GM06990 (cell line): ENCODE measurements at regions not wholly inside any gene's neighbourhood (a gene's known extent, or its start where the extent isn't known, plus 50 kb on each side); places are given as distances from the start of the nearest gene placed in this dataset.

Source experiments
- DNase-seq: peaks from one replicate; pipeline ENCODE4 v3.0.0-alpha.2; 2011; ENCODE audit not compliant: insufficient read length; ENCODE audit errors: extremely low read depth
- H3K27me3 ChIP-seq: replicated peaks from 2 replicates; pipeline ENCODE4 v1.6.0; 2011; ENCODE audit warnings: low read length; ENCODE audit not compliant: control insufficient read depth, insufficient read depth
- H3K36me3 ChIP-seq: 2 replicates; pipeline ENCODE4 v1.5.1; 2011; ENCODE audit warnings: low read length; ENCODE audit not compliant: control insufficient read depth, insufficient read depth
- H3K4me3 ChIP-seq: replicated peaks from 2 replicates; pipeline ENCODE4 v1.5.1; 2011; ENCODE audit warnings: low read depth, mild to moderate bottlenecking, control low read depth, low read length
- CTCF ChIP-seq: IDR thresholded peaks from 2 replicates; pipeline ENCODE4 v1.5.1; 2011; ENCODE audit warnings: low read length, control low read depth, mild to moderate bottlenecking, inconsistent platforms; ENCODE audit not compliant: insufficient read depth, poor library complexity, severe bottlenecking

DNA sequence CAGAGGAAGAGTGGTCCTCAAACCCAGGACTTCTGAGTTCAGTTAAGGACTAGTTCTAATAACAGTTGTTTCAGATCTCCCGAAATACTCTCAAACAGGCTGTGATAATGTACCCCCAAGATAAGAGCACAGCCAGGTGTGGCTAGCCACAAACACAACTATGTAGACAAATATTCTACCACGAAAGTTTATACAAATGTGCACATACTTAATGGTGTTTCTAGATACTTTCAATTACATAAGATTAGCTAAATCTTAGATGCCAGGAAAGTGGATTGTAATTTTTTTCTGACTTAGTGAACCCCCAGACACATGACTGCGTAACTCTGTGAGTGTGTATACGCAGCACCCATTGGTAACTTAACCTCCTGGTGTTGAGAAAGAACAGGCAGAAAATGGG lies 270.0 kb downstream of the USP25 start:
- DNase-seq, result no peak
- Histone ChIP-seq H3K4me3 (no peak overlapping the region), H3K36me3 (no peaks in the 10 kb centered on the region), H3K27me3 (no peaks in the 10 kb centered on the region)
- no peak for TF ChIP-seq CTCF

GRCh38 chr21:16002874-16003466 lies 273.2 kb downstream of the USP25 start:
- no peak for TF ChIP-seq CTCF
- no peaks in the 10 kb centered on the region for H3K36me3 ChIP-seq
- no peak for DNase-seq
- H3K4me3 ChIP-seq, result no peak overlapping the region
- no peaks in the 10 kb centered on the region for H3K27me3 ChIP-seq

DNA sequence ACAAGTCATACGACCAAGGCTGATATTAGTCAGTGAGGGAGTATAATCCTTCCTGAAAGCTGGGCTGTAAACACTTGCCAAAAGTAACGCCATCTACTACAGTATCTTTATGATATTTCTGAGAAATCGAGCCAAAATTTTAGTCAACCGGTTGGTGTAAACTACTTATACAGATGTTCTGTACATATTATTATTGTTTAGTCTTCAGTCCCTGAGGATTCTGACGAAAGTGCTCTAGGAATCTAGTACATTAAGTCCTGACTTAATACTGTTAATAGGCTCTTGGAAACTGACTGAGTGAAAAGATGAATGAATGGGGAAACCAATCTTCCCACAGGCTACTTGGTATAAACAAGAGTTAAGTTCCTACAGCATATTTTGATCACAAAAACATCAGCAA lies 274.3 kb downstream of the USP25 start:
- Histone ChIP-seq H3K27me3 (no peaks in the 10 kb centered on the region), H3K36me3 (no peaks in the 10 kb centered on the region), H3K4me3 (no peak overlapping the region)
- no peak for TF ChIP-seq CTCF
- no peak for DNase-seq

GRCh38 chr21:16004523-16004922 lies 274.7 kb downstream of the USP25 start:
- no peak for DNase-seq
- H3K27me3 ChIP-seq, result no peaks in the 10 kb centered on the region
- H3K36me3 ChIP-seq, result no peaks in the 10 kb centered on the region
- no peak for TF ChIP-seq CTCF
- H3K4me3 ChIP-seq, result no peak overlapping the region

- Histone ChIP-seq H3K4me3 (no peak overlapping the region), H3K27me3 (no peaks in the 10 kb centered on the region), H3K36me3 (no peaks in the 10 kb centered on the region)
- TF ChIP-seq CTCF, result no peak
- no peak for DNase-seq
Measured at GRCh38 chr21:16005996-16006395, 276.2 kb downstream of the USP25 start.

DNA sequence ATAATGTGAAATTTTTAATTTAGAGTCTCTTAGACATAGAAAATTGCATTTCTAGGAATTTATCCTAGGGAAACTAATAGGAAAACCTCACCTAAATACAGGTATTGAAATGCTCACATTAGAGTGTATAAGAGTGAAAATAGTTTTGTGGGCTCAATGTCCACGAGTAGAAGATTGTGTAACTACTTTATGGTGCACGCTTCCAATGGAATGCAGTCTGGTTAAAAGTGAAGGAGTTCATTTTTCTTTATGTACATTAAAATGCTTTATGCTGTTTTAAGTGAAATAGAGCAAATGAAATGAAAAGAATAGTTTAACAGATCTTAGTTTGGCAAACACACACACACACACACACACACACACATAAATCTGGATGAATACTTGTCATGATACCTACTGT lies 278.2 kb downstream of the USP25 start:
- Histone ChIP-seq H3K27me3 (no peaks in the 10 kb centered on the region), H3K4me3 (no peak overlapping the region), H3K36me3 (no peaks in the 10 kb centered on the region)
- no peak for DNase-seq
- TF ChIP-seq CTCF, result no peak
